ENCODE measurements at regions not wholly inside any gene's neighbourhood (a gene's known extent, or its start where the extent isn't known, plus 50 kb on each side); places are given as distances from the start of the nearest gene placed in this dataset.

DNA sequence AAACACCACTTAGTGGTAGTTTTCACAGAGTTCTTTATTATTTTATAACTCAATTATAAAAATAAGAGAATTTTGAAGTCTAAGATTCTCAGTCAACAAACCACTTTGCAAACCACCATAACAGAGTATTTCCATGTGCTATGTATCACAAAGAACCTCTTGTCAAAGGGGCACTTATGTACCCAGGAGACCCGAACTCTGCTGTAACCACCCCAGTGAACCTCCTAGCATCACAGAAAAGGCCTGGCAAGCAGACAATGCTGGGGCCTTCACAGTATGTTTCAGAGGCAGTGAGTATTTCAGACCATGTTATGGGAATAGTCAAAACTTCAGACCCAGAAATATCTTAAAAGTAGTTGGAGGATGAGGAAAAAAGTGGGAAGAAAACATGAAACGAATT lies 714.1 kb downstream of the EFNB2 start:
- H3K4me1 ChIP-seq (ENCODE audit: low read depth, poor library complexity, severe bottlenecking), result no peaks in the 10 kb centered on the region
- H3K9ac ChIP-seq, result no peak overlapping the region
- H3K36me3 ChIP-seq (ENCODE audit: insufficient read depth), result no peaks in the 10 kb centered on the region
- no peak for TF ChIP-seq CTCF (conservative IDR thresholded peaks at IDR 0.05; ENCODE audit: low read depth, low read length)
- H3K4me3 ChIP-seq (IDR thresholded peaks at IDR 0.05; ENCODE audit: insufficient read depth, low read depth, low read length), result no peak overlapping the region
- H3K27ac ChIP-seq, result no peak overlapping the region
- H3K4me2 ChIP-seq, result no peak overlapping the region
- H2AFZ ChIP-seq (ENCODE audit: low read depth), result no peak overlapping the region
- H3K27me3 ChIP-seq (ENCODE audit: insufficient read depth, low read depth), result no peaks in the 10 kb centered on the region
- no peaks in the 10 kb centered on the region for H3K79me2 ChIP-seq (ENCODE audit: insufficient read depth, low read depth)
- no peaks in the 10 kb centered on the region for H4K20me1 ChIP-seq (ENCODE audit: insufficient read depth)

DNA sequence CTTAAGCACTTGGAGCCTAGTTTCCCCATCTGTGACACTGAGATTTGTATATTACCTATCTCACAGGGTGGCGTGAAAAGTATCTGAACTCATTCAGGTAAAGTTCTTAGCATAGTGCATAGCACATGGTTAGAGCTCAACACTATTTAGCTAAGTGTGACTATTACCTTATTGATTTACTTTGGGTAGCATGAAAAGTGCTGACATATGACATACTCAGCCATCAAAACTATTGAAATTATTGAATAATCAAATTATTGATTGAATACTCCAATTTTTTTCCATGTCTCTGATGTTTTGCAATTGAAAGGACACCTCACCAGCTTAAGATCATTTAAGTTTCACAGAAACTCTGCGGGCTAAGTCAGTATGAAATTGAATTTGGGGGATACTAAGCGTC lies 715.0 kb downstream of the EFNB2 start:
- Histone ChIP-seq H3K27me3 (ENCODE audit: insufficient read depth, low read depth) (no peaks in the 10 kb centered on the region), H4K20me1 (ENCODE audit: insufficient read depth) (no peaks in the 10 kb centered on the region), H3K4me2 (no peak overlapping the region), H3K4me1 (ENCODE audit: low read depth, poor library complexity, severe bottlenecking) (no peaks in the 10 kb centered on the region), H3K9ac (no peak overlapping the region), H2AFZ (ENCODE audit: low read depth) (no peak overlapping the region), H3K79me2 (ENCODE audit: insufficient read depth, low read depth) (no peaks in the 10 kb centered on the region), H3K36me3 (ENCODE audit: insufficient read depth) (no peaks in the 10 kb centered on the region), H3K4me3 (IDR thresholded peaks at IDR 0.05; ENCODE audit: insufficient read depth, low read depth, low read length) (no peak overlapping the region), H3K27ac (no peak overlapping the region)
- no peak for TF ChIP-seq CTCF (conservative IDR thresholded peaks at IDR 0.05; ENCODE audit: low read depth, low read length)

DNA sequence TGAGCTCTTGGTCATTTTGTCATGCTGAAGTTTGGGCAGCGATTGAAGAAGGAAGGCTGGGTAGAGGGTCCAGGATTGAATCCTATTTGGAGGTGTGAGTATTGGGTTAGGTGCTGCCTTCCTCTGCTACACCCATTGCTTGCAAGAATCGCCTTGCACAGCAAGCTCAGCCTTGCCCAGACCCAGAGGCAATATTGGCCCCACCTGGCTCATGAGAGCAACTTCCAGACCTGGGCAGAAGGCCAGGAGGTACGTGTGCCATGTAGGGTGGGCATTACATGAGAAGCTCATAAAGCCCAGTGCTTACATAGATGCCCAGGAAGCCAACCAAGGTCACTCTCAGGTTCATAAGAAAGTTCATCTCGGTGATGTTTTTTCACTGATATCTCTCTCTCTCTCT lies 718.0 kb downstream of the EFNB2 start:
- Histone ChIP-seq H3K79me2 (ENCODE audit: insufficient read depth, low read depth) (no peaks in the 10 kb centered on the region), H3K4me2 (no peak overlapping the region), H3K27ac (no peak overlapping the region)

DNA sequence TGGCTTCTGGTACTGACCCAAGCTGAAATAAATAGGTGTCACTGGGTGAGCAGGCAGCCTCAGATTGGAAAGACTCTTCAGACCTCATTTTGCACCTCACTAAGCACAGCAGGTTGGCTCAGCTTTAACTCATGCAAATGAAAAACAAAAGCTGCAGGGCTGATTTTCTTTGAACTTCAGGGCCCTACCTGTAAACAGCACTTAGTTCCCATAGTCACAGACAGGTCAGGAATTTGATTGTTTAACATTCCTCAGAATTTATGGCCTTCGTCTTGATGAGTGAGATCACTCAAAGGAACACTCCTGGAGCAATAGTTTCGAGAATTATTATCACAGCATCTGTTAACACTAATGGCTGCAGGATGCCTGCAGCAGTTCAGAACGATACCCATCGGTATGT lies 718.5 kb downstream of the EFNB2 start:
- H2AFZ ChIP-seq (ENCODE audit: low read depth), result no peak overlapping the region
- H3K4me3 ChIP-seq (IDR thresholded peaks at IDR 0.05; ENCODE audit: insufficient read depth, low read depth, low read length), result no peak overlapping the region
- no peaks in the 10 kb centered on the region for H4K20me1 ChIP-seq (ENCODE audit: insufficient read depth)
- no peak overlapping the region for H3K27ac ChIP-seq
- H3K4me1 ChIP-seq (ENCODE audit: low read depth, poor library complexity, severe bottlenecking), result no peaks in the 10 kb centered on the region
- no peak for TF ChIP-seq CTCF (conservative IDR thresholded peaks at IDR 0.05; ENCODE audit: low read depth, low read length)
- H3K27me3 ChIP-seq (ENCODE audit: insufficient read depth, low read depth), result no peaks in the 10 kb centered on the region
- H3K9ac ChIP-seq, result no peak overlapping the region
- H3K36me3 ChIP-seq (ENCODE audit: insufficient read depth), result no peaks in the 10 kb centered on the region
- H3K79me2 ChIP-seq (ENCODE audit: insufficient read depth, low read depth), result no peaks in the 10 kb centered on the region
- no peak overlapping the region for H3K4me2 ChIP-seq

More for the DNA sequence above, 718.0 kb downstream of the EFNB2 start:
- H3K27me3 ChIP-seq (ENCODE audit: insufficient read depth, low read depth), result no peaks in the 10 kb centered on the region
- H3K4me3 ChIP-seq (IDR thresholded peaks at IDR 0.05; ENCODE audit: insufficient read depth, low read depth, low read length), result no peak overlapping the region
- H4K20me1 ChIP-seq (ENCODE audit: insufficient read depth), result no peaks in the 10 kb centered on the region
- no peak overlapping the region for H2AFZ ChIP-seq (ENCODE audit: low read depth)
- no peaks in the 10 kb centered on the region for H3K36me3 ChIP-seq (ENCODE audit: insufficient read depth)
- H3K4me1 ChIP-seq (ENCODE audit: low read depth, poor library complexity, severe bottlenecking), result no peaks in the 10 kb centered on the region
- H3K9ac ChIP-seq, result no peak overlapping the region
- TF ChIP-seq CTCF (conservative IDR thresholded peaks at IDR 0.05; ENCODE audit: low read depth, low read length), result no peak

DNA sequence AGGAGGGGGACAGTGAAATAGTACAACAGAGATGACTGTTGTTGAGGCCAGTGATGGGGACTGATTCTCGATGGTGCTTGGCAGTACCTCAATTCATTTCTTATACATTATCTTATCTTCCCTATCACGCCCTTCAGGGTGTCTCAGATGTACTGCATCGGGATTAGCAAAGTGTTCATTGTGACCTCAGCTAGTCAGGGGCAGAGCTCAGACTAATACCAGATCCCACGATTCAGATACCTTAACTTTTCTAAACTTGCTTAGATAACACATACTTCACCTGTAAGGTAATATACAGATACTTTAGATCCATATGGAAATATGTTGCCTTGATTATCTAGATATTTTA lies 720.6 kb downstream of the EFNB2 start:
- Histone ChIP-seq H2AFZ (ENCODE audit: low read depth) (no peak overlapping the region), H3K27ac (no peak overlapping the region), H3K79me2 (ENCODE audit: insufficient read depth, low read depth) (no peaks in the 10 kb centered on the region), H4K20me1 (ENCODE audit: insufficient read depth) (no peaks in the 10 kb centered on the region), H3K4me2 (no peak overlapping the region), H3K27me3 (ENCODE audit: insufficient read depth, low read depth) (no peaks in the 10 kb centered on the region), H3K36me3 (ENCODE audit: insufficient read depth) (no peaks in the 10 kb centered on the region), H3K4me1 (ENCODE audit: low read depth, poor library complexity, severe bottlenecking) (no peaks in the 10 kb centered on the region), H3K9ac (no peak overlapping the region), H3K4me3 (IDR thresholded peaks at IDR 0.05; ENCODE audit: insufficient read depth, low read depth, low read length) (no peak overlapping the region)
- no peak for TF ChIP-seq CTCF (conservative IDR thresholded peaks at IDR 0.05; ENCODE audit: low read depth, low read length)

Measured in KMS-11 (cell line).